GM12878 (cell line): ENCODE measurements at regions not wholly inside any gene's neighbourhood (a gene's known extent, or its start where the extent isn't known, plus 50 kb on each side); places are given as distances from the start of the nearest gene placed in this dataset.

ENCODE experiments used
- ATAC-seq: fragments of 200-7000 bp; cut with Tn5 transposase; 3 replicates; pipeline ENCODE4 v1.9.1; 2020; ENCODE audit warnings: mild to moderate bottlenecking, moderate library complexity
- BruUV-seq: library from RNA; stranded (reverse); fragments of 400-500 nt; replicated peaks from 2 replicates; lab custom pipeline; 2021; lab: Mats Ljungman, UMichigan
- CTCF ChIA-PET: fragments of 300-600 bp; sonication (Branson Sonifier 250); formaldehyde crosslinking; extraction: SDS; loops from one replicate; lab custom pipeline; 2021; ENCODE audit warnings: inconsistent platforms; lab: Yijun Ruan, JAX
- POLR2A ChIA-PET: fragments of 350-600 bp; formaldehyde crosslinking; extraction: SDS; loops from one replicate; lab custom pipeline; 2021; ENCODE audit warnings: inconsistent platforms; lab: Charles Lee
- RAD21 ChIA-PET: fragments of 300-600 bp; sonication (Branson Sonifier 250); formaldehyde crosslinking; loops from one replicate; lab custom pipeline; 2023; ENCODE audit warnings: antibody characterized with exemption; ENCODE audit not compliant: unreplicated experiment; lab: Charles Lee
- SMC1A ChIA-PET: fragments of 300-600 bp; sonication (Branson Sonifier 250); formaldehyde crosslinking; loops from one replicate; lab custom pipeline; 2023; ENCODE audit not compliant: unreplicated experiment, uncharacterized antibody; lab: Charles Lee
- DNase-seq: peaks from one replicate; pipeline ENCODE4 v3.0.0-alpha.2; 2011; ENCODE audit warnings: low read depth, low spot score
- FAIRE-seq: peaks from 3 replicates; lab custom pipeline; 2011; peaks lifted over from hg19 to GRCh38; lab: Jason Lieb, UNC
- H2AFZ ChIP-seq: 2 replicates; pipeline ENCODE4 v1.6.0; 2011; ENCODE audit warnings: low read depth, low read length, control low read depth; ENCODE audit not compliant: control insufficient read depth
- H3K27ac ChIP-seq: 2 replicates; pipeline ENCODE4 v1.5.1; 2011; ENCODE audit warnings: control low read depth; ENCODE audit not compliant: control insufficient read depth, insufficient read depth
- H3K27me3 ChIP-seq, 2 experiments: replicated peaks in 1 of 2; 2 replicates each; pipeline versions ENCODE4 v1.6.0 to v1.6.1; 2011; ENCODE audit warnings: low read length in 1 of 2; ENCODE audit not compliant: control insufficient read depth in 2 of 2, insufficient read depth in 2 of 2
- H3K36me3 ChIP-seq, 2 experiments: 2 replicates each; pipeline ENCODE4 v1.5.1; 2011; ENCODE audit warnings: low read length in 1 of 2; ENCODE audit not compliant: control insufficient read depth in 2 of 2, insufficient read depth in 2 of 2
- H3K4me1 ChIP-seq: 2 replicates; pipeline ENCODE4 v1.6.1; 2011; ENCODE audit warnings: mild to moderate bottlenecking, low read length, moderate library complexity, mixed read lengths; ENCODE audit not compliant: control insufficient read depth, insufficient read depth
- H3K4me2 ChIP-seq: 2 replicates; pipeline ENCODE4 v1.6.0; 2011; ENCODE audit warnings: control low read depth; ENCODE audit not compliant: control insufficient read depth, insufficient read depth
- H3K4me3 ChIP-seq: fragments of 200-600 bp; sonication (generic); 2 replicates; pipeline ENCODE4 v1.5.1; 2016
- H3K79me2 ChIP-seq: 2 replicates; pipeline ENCODE4 v1.6.0; 2011; ENCODE audit warnings: low read length; ENCODE audit not compliant: control insufficient read depth, insufficient read depth
- H3K9ac ChIP-seq: 2 replicates; pipeline ENCODE4 v1.8.0; 2011; ENCODE audit warnings: low read length, control low read depth, mixed read lengths; ENCODE audit not compliant: control insufficient read depth, insufficient read depth
- H3K9me3 ChIP-seq: replicated peaks from 3 replicates; pipeline ENCODE4 v1.5.1; 2011; ENCODE audit warnings: mild to moderate bottlenecking, low read length; ENCODE audit not compliant: control insufficient read depth, insufficient read depth
- H4K20me1 ChIP-seq: 2 replicates; pipeline ENCODE4 v1.6.0; 2011; ENCODE audit not compliant: control insufficient read depth, insufficient read depth
- BACH1 ChIP-seq: fragments of 450-650 bp; IDR thresholded peaks from 2 replicates; pipeline ENCODE4 v1.6.1; 2017; ENCODE audit warnings: mild to moderate bottlenecking, borderline replicate concordance
- CHD2 ChIP-seq: IDR thresholded peaks from 2 replicates; pipeline ENCODE4 v1.6.1; 2011; ENCODE audit warnings: low read depth, low read length, improper control_type of control experiment, borderline replicate concordance
- E2F4 ChIP-seq: IDR thresholded peaks from 2 replicates; pipeline ENCODE4 v1.6.1; 2012; ENCODE audit warnings: low read depth, low read length, improper control_type of control experiment
- FOS ChIP-seq: IDR thresholded peaks from 3 replicates; pipeline ENCODE4 v1.6.1; 2011; ENCODE audit warnings: borderline replicate concordance; ENCODE audit not compliant: insufficient read length; ENCODE audit errors: extremely low read depth
- GATAD2B ChIP-seq: fragments of 450-650 bp; conservative IDR thresholded peaks from 2 replicates; pipeline ENCODE4 v1.6.1; 2017; ENCODE audit warnings: low read depth, mild to moderate bottlenecking, moderate library complexity
- HDAC6 ChIP-seq: fragments of 200-600 bp; sonication (generic); IDR thresholded peaks from one replicate; pipeline ENCODE4 v1.8.0; 2017; ENCODE audit warnings: antibody characterized with exemption; ENCODE audit not compliant: unreplicated experiment
- HDGF ChIP-seq: fragments of 450-650 bp; IDR thresholded peaks from 2 replicates; pipeline ENCODE4 v1.6.1; 2016; ENCODE audit warnings: antibody characterized with exemption
- LARP7 ChIP-seq: fragments of 450-650 bp; IDR thresholded peaks from 2 replicates; pipeline ENCODE4 v1.6.1; 2017; ENCODE audit warnings: mild to moderate bottlenecking
- MTA3 ChIP-seq: IDR thresholded peaks from 2 replicates; pipeline ENCODE4 v1.6.1; 2012; ENCODE audit warnings: low read length, inconsistent platforms, borderline replicate concordance
- PAX5 ChIP-seq: IDR thresholded peaks from 2 replicates; pipeline ENCODE4 v1.6.1; 2011; ENCODE audit warnings: low read depth, low read length, borderline replicate concordance
- POU2F2 ChIP-seq: IDR thresholded peaks from 3 replicates; pipeline ENCODE4 v1.6.1; 2011; ENCODE audit warnings: low read depth, mild to moderate bottlenecking, low read length, borderline replicate concordance
- SREBF2 ChIP-seq: IDR thresholded peaks from 2 replicates; pipeline ENCODE4 v1.6.1; 2012; ENCODE audit warnings: mild to moderate bottlenecking, low read length
- ZNF687 ChIP-seq: fragments of 450-650 bp; IDR thresholded peaks from 2 replicates; pipeline ENCODE4 v1.6.1; 2017; ENCODE audit warnings: mild to moderate bottlenecking, moderate library complexity
- WGBS: methylation state at CpG from one replicate; pipeline ENCODE4 v1.1.6; 2016; ENCODE audit warnings: low lambda C conversion rate; ENCODE audit not compliant: insufficient replicate concordance, insufficient coverage; ENCODE audit errors: missing lambda C conversion rate; 5-methylcytosine and 5-hydroxymethylcytosine counted together
- in situ Hi-C: fragments of 300-500 bp; cut with MboI; formaldehyde crosslinking; loops from 9 replicates; pipeline ENCODE4 v1.14.3; 2018; ENCODE audit warnings: mixed read lengths
- intact Hi-C: fragments of 100-400 bp; cut with micrococcal nuclease; formaldehyde crosslinking; loops from one replicate; pipeline ENCODE4 v1.14.2; 2022; ENCODE audit not compliant: unreplicated experiment
- TF ChIP-seq, protein P1 (sequence below): fragments of 450-650 bp; conservative IDR thresholded peaks from 2 replicates; pipeline ENCODE4 v1.6.1; 2017; ENCODE audit warnings: mild to moderate bottlenecking, moderate library complexity

- ChIA-PET RAD21 (no interaction called here), SMC1A (interaction anchor here (1.4 kb wide), 1 partner anchor 141 kb away, joined by 3 read pairs; no protein-coding TSS in a partner anchor), POLR2A (no interaction called here), CTCF (no interaction called here)
- no peak overlapping the region for H3K4me3 ChIP-seq
- H3K4me1 ChIP-seq: no peaks in the 10 kb centered on the region
- 0% methylated on average over 3 of the region's 3 CpGs for WGBS
- H3K36me3 ChIP-seq: no peaks in the 10 kb centered on the region
- no peaks in the 10 kb centered on the region for H4K20me1 ChIP-seq
- no peak overlapping the region for H3K9ac ChIP-seq
- ATAC-seq (no peak), FAIRE-seq (no peak), DNase-seq (no peak)
- no peak overlapping the region for H2AFZ ChIP-seq
- H3K79me2 ChIP-seq: no peaks in the 10 kb centered on the region
- H3K27me3 ChIP-seq: no peaks in the 10 kb centered on the region
- in situ Hi-C loops (no loop called here), intact Hi-C loops (no loop called here)
- TF ChIP-seq LARP7 (no peak), GATAD2B (no peak), E2F4 (no peak), ZNF687 (no peak), SREBF2 (no peak), PAX5 (no peak), BACH1 (no peak), CHD2 (no peak), FOS (no peak), POU2F2 (no peak), HDAC6 (no peak), HDGF (no peak), MTA3 (no peak)
- TF ChIP-seq, protein P1, sequence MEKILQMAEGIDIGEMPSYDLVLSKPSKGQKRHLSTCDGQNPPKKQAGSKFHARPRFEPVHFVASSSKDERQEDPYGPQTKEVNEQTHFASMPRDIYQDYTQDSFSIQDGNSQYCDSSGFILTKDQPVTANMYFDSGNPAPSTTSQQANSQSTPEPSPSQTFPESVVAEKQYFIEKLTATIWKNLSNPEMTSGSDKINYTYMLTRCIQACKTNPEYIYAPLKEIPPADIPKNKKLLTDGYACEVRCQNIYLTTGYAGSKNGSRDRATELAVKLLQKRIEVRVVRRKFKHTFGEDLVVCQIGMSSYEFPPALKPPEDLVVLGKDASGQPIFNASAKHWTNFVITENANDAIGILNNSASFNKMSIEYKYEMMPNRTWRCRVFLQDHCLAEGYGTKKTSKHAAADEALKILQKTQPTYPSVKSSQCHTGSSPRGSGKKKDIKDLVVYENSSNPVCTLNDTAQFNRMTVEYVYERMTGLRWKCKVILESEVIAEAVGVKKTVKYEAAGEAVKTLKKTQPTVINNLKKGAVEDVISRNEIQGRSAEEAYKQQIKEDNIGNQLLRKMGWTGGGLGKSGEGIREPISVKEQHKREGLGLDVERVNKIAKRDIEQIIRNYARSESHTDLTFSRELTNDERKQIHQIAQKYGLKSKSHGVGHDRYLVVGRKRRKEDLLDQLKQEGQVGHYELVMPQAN: no peak
- no TSS peak for BruUV-seq
- H3K27ac ChIP-seq: no peak overlapping the region
- no peak overlapping the region for H3K4me2 ChIP-seq
- H3K9me3 ChIP-seq: no peaks in the 10 kb centered on the region
Observed at GRCh38 chr13:93038187-93038586, 188.4 kb upstream of the GPC6 start.
